Ovary (tissue), 3 donors: ENCODE measurements at regions not wholly inside any gene's neighbourhood (a gene's known extent, or its start where the extent isn't known, plus 50 kb on each side); places are given as distances from the start of the nearest gene placed in this dataset.

Experiments used
- CTCF ChIP-seq, 3 donors: fragments of 450-650 bp in 2 of 3; fragments of 200-600 bp in 1 of 3; IDR thresholded peaks; one replicate each; pipeline versions ENCODE4 v1.5.1 to v1.8.0; 2016 to 2022; ENCODE audit warnings: antibody characterized with exemption in 3 of 3, mild to moderate bottlenecking in 1 of 3
- POLR2A ChIP-seq: fragments of 450-650 bp; IDR thresholded peaks from one replicate; pipeline ENCODE4 v1.6.1; 2017; ENCODE audit warnings: antibody characterized with exemption, mild to moderate bottlenecking, moderate library complexity
- donor health status: DM: no; HTN: no; CAD: no.

GRCh38 chr3:161649900-161650484, 153.4 kb downstream of the OTOL1 start:
- TF ChIP-seq CTCF (IDR thresholded peaks at IDR 0.05) (no peak), POLR2A (no peak)
